ENCODE measurements at regions not wholly inside any gene's neighbourhood (a gene's known extent, or its start where the extent isn't known, plus 50 kb on each side); places are given as distances from the start of the nearest gene placed in this dataset.

GRCh38 chr1:37391211-37392011, 83.0 kb upstream of the ZC3H12A start:
- TF ChIP-seq CTCF (IDR thresholded peaks at IDR 0.05) (no peak), EZH2 (IDR thresholded peaks at IDR 0.05; ENCODE audit: borderline replicate concordance, insufficient read depth, low read depth, low read length, poor library complexity, severe bottlenecking) (no peak)
